Progenitor cell of endocrine pancreas (in vitro differentiated cells): ENCODE measurements at regions not wholly inside any gene's neighbourhood (a gene's known extent, or its start where the extent isn't known, plus 50 kb on each side); places are given as distances from the start of the nearest gene placed in this dataset.

Experiments used
- DNase-seq: peaks from one replicate; pipeline ENCODE4 v3.0.0; 2021; ENCODE audit warnings: low spot score; ENCODE audit not compliant: unreplicated experiment
- H3K27ac Mint-ChIP-seq: 2 replicates; pipeline ENCODE4 v1.8.0; 2021; ENCODE audit warnings: mild to moderate bottlenecking, moderate library complexity, mixed read lengths
- H3K27me3 Mint-ChIP-seq: 2 replicates; pipeline ENCODE4 v1.8.0; 2021; ENCODE audit warnings: mixed read lengths
- H3K36me3 Mint-ChIP-seq: 2 replicates; pipeline ENCODE4 v1.8.0; 2022; ENCODE audit warnings: mixed read lengths; ENCODE audit not compliant: insufficient read depth
- H3K4me1 Mint-ChIP-seq: 2 replicates; pipeline ENCODE4 v1.8.0; 2021; ENCODE audit warnings: low read depth, mixed read lengths
- H3K4me3 Mint-ChIP-seq: 2 replicates; pipeline ENCODE4 v1.8.0; 2021; ENCODE audit warnings: low read depth, mild to moderate bottlenecking, moderate library complexity, mixed read lengths
- H3K9me3 Mint-ChIP-seq: 2 replicates; pipeline ENCODE4 v1.8.0; 2021; ENCODE audit warnings: low read depth, mixed read lengths
- TF ChIP-seq, protein P1 (sequence below): fragments of 200-600 bp; sonication (generic); IDR thresholded peaks from one replicate; pipeline ENCODE4 v1.5.0; 2021; ENCODE audit warnings: antibody characterized with exemption, mild to moderate bottlenecking; ENCODE audit not compliant: unreplicated experiment

DNA sequence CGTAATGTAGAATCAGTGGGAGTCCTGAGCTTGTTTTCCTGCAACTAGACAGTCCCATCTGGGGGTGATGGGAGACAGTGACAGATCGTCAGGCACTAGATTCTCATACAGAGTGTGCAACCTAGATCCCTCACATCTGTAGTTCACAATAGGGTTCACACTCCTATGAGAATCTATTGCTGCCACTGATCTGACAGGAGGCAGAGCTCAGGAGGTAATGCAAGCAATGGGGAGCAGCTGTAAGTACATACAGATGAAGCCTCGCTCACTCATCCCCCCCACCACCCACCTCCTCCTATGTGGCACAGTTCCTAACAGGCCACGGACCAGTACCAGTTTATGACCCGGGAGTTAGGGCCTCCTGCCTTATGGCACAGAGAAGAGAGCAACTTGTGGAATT, 116.2 kb upstream of the PIK3R1 start:
- TF ChIP-seq, protein P1, sequence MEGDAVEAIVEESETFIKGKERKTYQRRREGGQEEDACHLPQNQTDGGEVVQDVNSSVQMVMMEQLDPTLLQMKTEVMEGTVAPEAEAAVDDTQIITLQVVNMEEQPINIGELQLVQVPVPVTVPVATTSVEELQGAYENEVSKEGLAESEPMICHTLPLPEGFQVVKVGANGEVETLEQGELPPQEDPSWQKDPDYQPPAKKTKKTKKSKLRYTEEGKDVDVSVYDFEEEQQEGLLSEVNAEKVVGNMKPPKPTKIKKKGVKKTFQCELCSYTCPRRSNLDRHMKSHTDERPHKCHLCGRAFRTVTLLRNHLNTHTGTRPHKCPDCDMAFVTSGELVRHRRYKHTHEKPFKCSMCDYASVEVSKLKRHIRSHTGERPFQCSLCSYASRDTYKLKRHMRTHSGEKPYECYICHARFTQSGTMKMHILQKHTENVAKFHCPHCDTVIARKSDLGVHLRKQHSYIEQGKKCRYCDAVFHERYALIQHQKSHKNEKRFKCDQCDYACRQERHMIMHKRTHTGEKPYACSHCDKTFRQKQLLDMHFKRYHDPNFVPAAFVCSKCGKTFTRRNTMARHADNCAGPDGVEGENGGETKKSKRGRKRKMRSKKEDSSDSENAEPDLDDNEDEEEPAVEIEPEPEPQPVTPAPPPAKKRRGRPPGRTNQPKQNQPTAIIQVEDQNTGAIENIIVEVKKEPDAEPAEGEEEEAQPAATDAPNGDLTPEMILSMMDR = no peak
- Mint-ChIP-seq H3K9me3 (peaks cover 7% of the 10 kb centered on the region), H3K27ac (no peak overlapping the region), H3K36me3 (peaks cover 1% of the 10 kb centered on the region), H3K4me3 (no peak overlapping the region), H3K4me1 (no peaks in the 10 kb centered on the region), H3K27me3 (peaks cover 2% of the 10 kb centered on the region)
- no peak for DNase-seq

GRCh38 chr5:68093455-68094159, 121.9 kb upstream of the PIK3R1 start:
- no peaks in the 10 kb centered on the region for H3K27me3 Mint-ChIP-seq
- peaks cover 6% of the 10 kb centered on the region for H3K9me3 Mint-ChIP-seq
- TF ChIP-seq, protein P1 = no peak
- H3K27ac Mint-ChIP-seq = no peak overlapping the region
- DNase-seq = no peak
- H3K4me3 Mint-ChIP-seq = no peak overlapping the region
- H3K4me1 Mint-ChIP-seq = peaks cover 2% of the 10 kb centered on the region
- no peaks in the 10 kb centered on the region for H3K36me3 Mint-ChIP-seq

GRCh38 chr5:68088302-68088701, 127.3 kb upstream of the PIK3R1 start:
- no peak for DNase-seq
- H3K36me3 Mint-ChIP-seq = no peaks in the 10 kb centered on the region
- H3K4me1 Mint-ChIP-seq = peaks cover 6% of the 10 kb centered on the region
- H3K27me3 Mint-ChIP-seq = no peaks in the 10 kb centered on the region
- no peak overlapping the region for H3K27ac Mint-ChIP-seq
- H3K4me3 Mint-ChIP-seq = no peak overlapping the region
- peaks cover 9% of the 10 kb centered on the region for H3K9me3 Mint-ChIP-seq
- TF ChIP-seq, protein P1 = no peak

DNA sequence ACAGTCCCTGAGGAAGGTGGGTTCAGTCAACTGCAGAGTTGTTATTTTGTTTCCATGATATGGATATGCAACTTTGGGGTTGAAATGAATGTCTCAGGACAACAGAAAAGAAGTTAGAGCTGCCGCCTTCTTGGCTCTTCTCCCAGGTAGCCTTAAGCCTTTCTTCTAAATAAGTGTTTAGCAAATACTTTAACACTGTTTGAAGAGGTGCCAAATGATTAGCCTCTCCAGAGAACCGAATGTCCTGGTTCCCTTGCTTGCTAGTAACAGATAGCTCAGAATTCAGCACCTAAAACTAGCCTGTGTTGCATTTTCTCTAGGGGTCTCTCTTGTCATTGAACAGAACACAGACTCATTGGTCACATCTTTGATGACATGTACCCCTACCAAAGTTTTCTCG, 127.7 kb upstream of the PIK3R1 start:
- Mint-ChIP-seq H3K27ac (no peak overlapping the region), H3K9me3 (peaks cover 9% of the 10 kb centered on the region), H3K4me3 (no peak overlapping the region), H3K36me3 (no peaks in the 10 kb centered on the region), H3K27me3 (no peaks in the 10 kb centered on the region), H3K4me1 (peaks cover 6% of the 10 kb centered on the region)
- TF ChIP-seq, protein P1 = no peak
- DNase-seq = no peak

DNA sequence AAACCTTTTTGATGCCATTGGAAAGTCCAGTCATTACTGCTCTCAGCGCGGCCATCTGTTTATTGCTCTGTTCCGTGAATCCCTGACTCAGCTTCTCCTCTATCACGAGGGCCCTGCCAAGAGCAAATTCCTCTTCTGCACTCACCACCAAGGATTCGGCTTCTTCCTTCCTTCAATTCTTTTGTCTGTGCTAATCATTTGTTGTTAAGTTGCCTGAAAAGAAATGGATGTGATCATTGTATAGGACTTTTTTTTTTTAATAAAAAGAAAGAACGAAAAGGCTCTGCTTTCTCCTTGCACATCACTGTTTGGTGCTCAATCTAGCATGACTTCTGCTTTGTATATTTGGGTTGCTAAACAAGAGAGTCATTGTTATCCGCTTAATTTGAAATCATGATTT, 128.7 kb upstream of the PIK3R1 start:
- Mint-ChIP-seq H3K36me3 (no peaks in the 10 kb centered on the region), H3K27ac (no peak overlapping the region), H3K4me1 (peaks cover 6% of the 10 kb centered on the region), H3K4me3 (no peak overlapping the region), H3K9me3 (peaks cover 9% of the 10 kb centered on the region), H3K27me3 (no peaks in the 10 kb centered on the region)
- TF ChIP-seq, protein P1 = no peak
- no peak for DNase-seq
